GM18861 (cell line): ENCODE measurements at regions not wholly inside any gene's neighbourhood (a gene's known extent, or its start where the extent isn't known, plus 50 kb on each side); places are given as distances from the start of the nearest gene placed in this dataset.

Experiments
- ATAC-seq: cut with Tn5 transposase; IDR thresholded peaks from one replicate; pipeline ENCODE4 v1.9.1; 2021; ENCODE audit not compliant: unreplicated experiment

DNA sequence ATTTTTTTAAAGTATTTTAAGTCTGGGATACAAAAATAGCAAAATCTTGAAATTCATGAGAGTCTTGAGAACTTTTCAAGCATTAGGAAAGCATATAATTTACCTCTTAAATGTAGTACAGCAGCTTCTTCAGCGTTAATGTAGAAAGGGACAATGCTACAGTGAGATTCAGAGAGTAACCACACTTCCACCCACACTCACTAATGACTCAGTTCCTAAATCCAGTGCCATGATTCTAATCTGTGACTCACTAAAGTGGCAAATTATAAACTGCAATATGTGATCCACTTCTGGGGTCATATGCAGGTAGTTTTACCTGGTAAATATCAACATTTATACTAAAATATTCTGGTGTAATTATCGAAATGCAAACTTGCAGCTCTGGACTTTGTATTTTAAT is 434.5 kb upstream of the TUSC1 start:
- ATAC-seq = no peak

- no peak for ATAC-seq
Observed at GRCh38 chr9:26086396-26086795, 408.2 kb upstream of the TUSC1 start.

DNA sequence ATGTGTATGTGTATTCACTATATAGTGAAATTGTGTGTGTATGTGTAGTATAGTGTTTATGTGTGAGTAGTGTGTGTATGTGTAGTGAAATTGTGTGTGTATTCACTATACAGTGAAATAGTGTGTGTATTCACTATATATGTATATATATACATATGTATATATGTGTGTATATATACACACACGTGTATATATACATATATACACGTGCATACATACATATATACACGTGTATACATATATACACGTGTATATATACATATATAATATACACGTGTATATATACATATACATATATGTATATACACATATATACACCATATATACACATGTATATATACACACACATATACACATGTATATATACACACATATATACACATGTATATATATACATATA is 403.6 kb upstream of the TUSC1 start:
- no peak for ATAC-seq

DNA sequence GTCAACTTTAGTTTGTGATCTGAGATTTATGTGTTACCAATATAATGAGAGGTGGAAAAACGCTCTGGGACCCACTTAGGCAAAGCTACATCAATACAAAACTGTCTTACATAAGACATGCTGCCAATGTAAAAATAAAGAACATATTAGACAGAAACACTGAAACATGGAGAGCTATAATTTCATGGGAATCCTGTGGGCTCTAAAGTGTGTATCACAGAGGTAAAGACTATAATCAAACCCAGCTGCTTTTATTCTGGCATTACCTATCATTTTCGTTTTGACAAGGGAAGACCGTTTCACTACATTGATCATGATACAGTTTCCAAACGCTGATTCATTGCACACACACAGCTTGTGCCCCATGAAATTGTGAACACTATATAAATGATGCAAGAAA is 400.5 kb upstream of the TUSC1 start:
- no peak for ATAC-seq

GRCh38 chr9:26077860-26078259 is 399.6 kb upstream of the TUSC1 start:
- ATAC-seq = no peak

DNA sequence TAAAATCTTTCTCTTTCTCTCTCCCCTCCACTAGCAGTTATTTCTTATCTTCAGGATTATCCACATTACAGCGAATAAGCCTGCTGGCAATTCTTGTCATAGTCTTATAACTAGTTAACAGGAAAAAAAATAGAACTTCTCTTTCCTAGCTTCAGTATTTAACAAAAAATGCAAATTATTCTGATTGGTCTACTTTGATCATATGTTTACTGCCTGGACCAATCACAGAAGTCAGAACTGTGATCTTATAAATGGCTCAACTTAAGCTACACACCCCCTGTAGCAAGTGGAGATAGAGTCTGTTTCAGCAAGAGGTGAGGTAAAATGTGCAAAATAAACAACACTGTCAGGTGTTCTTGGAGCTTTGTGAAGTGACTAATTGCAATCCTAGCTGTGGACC is 389.4 kb upstream of the TUSC1 start:
- ATAC-seq = no peak

- ATAC-seq = no peak
Observed at GRCh38 chr9:26066237-26066636, 388.0 kb upstream of the TUSC1 start.

DNA sequence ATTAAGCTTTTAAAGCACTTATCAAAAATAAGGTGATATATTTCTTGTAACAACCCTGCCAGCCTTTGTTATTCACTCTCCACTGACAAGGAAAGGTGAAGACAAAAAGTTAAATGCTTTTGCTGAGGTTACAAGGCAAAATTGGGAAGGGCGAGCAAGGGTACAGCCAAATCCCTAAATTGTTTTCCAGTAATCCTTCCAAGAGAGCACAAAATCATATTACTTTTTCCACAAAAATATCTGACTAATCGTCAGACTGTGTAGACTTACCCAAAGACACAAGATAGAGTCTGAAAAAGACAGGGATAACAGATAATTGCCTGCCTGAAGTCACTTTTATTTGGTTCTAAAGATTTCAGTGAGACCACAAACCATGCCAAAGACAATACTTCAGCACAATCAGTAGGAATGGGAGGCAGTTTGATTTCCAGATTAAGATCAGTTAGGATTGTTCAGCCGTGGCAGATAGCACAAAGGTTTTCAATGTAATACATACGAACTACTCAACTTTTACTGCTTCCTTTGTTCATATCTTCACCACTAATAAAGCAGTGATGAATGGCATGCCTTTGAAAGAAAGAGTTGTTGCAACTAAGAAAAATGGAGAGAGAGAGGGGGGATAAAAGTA is 383.8 kb upstream of the TUSC1 start:
- no peak for ATAC-seq

DNA sequence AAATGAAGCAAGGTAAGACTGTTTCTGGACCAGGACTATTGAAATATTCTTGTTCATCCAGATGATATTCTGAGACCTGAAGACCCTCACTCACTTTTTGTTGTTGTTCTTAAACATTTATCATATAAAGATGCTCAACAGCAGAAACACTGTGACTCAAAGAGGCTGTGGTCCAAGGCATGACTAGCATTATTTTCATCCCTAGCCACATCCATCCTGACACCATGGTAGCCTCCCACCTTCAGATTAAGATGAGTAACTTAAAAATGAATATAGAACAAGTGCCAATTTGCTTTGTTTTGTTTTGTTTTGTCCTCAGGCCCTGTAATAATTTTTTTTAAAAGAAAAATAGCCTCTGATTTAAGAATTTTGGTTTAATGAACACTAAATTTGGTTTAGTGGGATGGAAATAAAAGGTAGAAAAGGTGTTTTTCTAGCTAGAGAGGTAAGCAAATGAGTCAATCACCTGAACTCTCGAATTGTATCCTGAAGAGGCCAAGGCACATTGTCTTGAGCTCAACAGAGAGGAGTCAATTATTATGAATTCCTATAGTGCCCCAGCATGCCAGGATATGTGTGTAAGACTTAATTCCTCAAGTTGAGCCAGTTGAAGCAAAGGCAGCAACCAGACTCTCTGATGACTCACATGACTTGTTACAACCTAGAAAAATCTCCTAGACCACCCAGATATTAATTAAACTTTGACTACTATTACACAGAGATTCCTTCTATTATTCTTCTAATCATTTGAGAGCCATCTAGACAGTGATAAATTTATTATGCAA is 380.1 kb upstream of the TUSC1 start:
- ATAC-seq = no peak

DNA sequence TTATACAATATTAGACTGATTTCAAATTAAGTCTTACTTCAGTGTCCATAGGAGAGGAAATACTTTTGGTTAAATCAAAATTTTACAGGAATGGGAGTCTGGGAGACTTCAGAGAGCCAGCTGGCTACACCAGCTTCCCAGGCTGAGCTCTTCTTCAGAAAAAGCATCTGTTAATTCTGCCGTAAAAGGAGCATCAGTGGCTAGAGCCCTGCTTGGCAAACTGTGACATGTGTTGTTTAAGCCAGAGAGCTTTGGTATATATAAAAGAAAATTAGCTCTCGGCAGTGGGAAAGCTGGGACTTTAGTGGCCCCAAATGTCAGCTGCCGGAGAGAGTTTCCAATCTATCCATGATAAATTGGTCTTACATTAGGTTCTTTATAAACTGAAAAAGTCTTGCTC is 378.8 kb upstream of the TUSC1 start:
- ATAC-seq = no peak

GRCh38 chr9:26054600-26055520 is 376.6 kb upstream of the TUSC1 start:
- no peak for ATAC-seq

- no peak for ATAC-seq
Observed at GRCh38 chr9:26053954-26054353, 375.7 kb upstream of the TUSC1 start.

GRCh38 chr9:26043431-26043830 is 365.2 kb upstream of the TUSC1 start:
- ATAC-seq = no peak

DNA sequence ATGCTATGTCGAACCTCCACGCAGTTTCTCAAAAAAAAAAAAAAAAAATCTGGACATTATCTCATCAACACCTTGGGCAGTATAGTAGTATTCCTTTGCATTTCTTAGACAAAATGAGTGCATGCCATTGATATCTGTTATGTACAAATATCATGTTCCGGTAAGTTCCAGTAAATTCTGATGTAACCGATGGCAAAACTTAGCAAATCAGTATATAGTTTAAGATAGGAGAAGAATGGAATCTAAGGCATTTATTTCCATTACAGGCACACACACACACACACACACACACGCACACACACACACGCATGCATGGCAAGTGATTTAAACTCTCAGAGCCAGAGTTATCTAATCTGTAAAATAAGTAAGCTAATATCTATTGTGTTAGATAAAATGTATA is 356.5 kb upstream of the TUSC1 start:
- ATAC-seq = no peak

DNA sequence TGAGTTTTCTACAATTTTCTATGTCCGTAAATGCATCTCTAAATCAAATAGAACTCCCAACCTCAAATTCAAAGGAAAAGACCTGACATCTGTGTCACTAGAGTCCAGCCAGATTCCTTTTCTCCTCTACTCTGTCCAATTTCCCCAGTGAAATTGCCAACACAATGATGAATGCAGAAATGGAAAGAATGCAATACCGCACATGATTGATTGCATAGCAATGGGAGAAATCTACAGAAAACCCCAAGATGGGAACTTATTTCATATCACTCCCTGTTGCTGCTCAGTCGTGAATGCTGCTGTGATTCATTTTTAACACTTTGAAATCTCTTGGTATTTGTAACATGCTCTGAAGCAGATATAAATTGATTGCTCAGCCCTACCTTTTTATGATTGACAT is 355.1 kb upstream of the TUSC1 start:
- no peak for ATAC-seq

DNA sequence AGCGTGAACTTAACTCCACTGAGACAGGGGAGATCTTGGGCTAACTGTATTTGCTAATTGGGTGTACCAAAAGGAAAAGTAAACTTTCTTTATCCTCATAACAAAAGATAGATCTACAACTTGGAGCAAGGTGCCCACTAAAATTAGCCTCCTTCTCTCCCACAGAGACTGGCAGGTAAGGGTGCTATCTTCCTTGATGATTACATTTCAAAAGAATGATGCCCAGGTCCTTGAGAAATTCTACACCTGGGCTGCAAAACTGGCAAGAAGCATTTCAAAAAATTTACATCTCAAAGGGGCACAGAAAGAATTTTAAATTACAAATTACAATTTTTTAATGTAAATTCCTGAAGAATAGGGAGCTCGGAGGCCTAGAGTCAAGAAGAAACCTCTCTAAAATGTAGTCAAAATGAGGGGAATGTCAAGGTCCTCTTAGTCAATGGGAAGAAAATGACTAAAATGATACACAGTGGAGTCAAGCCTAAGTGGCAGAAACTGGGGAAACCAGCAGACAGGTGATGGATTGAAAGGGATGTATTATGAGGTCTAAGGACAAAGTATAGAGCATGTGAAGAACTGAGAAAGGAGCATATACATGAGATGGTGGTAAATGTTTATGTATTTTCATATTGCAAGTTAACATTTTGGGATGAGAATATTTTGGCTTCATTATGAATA is 348.3 kb upstream of the TUSC1 start:
- ATAC-seq = no peak

DNA sequence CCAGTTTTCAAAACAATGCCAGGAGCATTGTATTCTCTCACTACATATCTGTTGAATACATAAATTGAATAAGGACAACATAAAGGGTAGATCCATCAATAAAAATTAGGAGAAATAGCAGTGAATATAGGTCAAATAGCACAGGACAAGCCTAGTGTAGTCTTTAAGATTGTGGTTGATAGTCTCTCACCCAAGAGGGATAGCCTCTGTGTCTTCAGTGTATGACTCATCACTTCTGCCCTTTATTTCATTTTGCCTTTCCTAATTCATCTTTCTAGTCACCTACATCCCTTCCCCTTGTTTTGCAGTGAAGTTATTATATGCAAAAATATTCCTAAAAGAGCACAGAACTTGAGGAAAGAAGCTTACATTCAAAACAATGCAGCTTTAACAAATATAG is 335.0 kb upstream of the TUSC1 start:
- no peak for ATAC-seq

GRCh38 chr9:26012797-26013196 is 334.6 kb upstream of the TUSC1 start:
- ATAC-seq = no peak

DNA sequence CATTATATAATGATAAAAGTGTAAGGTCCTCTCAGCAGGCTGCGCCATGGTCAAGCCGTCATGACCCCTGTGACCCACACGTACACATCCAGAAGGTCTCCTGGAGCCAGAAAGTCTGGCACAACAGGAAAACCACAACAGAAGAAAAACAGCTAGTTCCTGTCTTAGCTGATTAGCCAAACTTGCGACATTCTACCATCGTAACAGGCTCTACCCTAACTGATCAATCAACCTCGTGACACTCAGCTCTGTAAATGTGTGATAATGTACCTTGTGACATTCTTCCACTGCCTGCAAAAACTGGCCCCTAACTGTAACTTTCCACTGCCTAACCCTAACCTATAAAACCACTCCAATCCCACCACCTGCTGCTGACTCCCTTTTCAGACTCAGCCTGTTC is 316.4 kb upstream of the TUSC1 start:
- ATAC-seq = no peak

DNA sequence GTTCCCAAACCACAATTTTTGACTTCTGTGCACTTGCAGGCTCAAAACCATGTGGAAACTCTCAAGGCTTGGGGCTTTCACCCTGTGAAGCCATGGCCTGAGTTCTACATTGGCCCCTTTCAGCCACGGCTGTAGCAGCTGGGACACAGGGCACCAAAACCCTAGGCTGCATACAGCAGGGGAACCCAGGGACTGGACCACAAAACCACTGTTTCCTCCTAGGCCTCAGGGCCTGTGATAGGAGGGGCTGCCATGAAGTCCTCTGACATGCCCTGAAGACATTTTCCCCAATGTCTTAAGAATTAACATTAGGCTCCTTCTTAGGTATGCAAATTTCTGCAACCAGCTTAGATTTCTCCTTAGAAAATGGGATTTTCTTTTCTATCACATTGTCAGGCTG is 312.1 kb upstream of the TUSC1 start:
- no peak for ATAC-seq

GRCh38 chr9:25975667-25976066 is 297.4 kb upstream of the TUSC1 start:
- ATAC-seq = no peak
